B cell (primary cell): ENCODE measurements at regions not wholly inside any gene's neighbourhood (a gene's known extent, or its start where the extent isn't known, plus 50 kb on each side); places are given as distances from the start of the nearest gene placed in this dataset.
"Not testable (repeated sequence)": the region's sequence is repeated elsewhere in the genome, so short reads cannot be mapped to it uniquely, and the experiment has no call there.

Source experiments
- ATAC-seq: fragments of 200-7000 bp; cut with Tn5 transposase; one replicate; pipeline ENCODE4 v1.10.0; 2021; ENCODE audit warnings: low read depth, mild to moderate bottlenecking, moderate number of reproducible peaks, moderate library complexity
- CTCF ChIA-PET: fragments of 350-600 bp; sonication (Branson Sonifier 250); formaldehyde crosslinking; loops from one replicate; lab custom pipeline; 2021; ENCODE audit warnings: antibody characterized with exemption, inconsistent platforms; lab: Charles Lee
- POLR2A ChIA-PET: fragments of 350-600 bp; sonication (Branson Sonifier 250); formaldehyde crosslinking; loops from one replicate; lab custom pipeline; 2021; ENCODE audit warnings: antibody characterized with exemption; lab: Charles Lee
- DNase-seq: peaks from one replicate; pipeline ENCODE4 v3.0.0; 2013
- H2AFZ ChIP-seq: 2 replicates; pipeline ENCODE4 v1.6.1; 2012; ENCODE audit warnings: mild to moderate bottlenecking, low read depth, low read length; ENCODE audit not compliant: insufficient read depth, poor library complexity, severe bottlenecking
- H3K27ac ChIP-seq, 2 donors: 1 replicate in 1 of 2; 2 replicates in 1 of 2; pipeline ENCODE4 v1.5.1; 2012 to 2013; ENCODE audit warnings: low read length in 2 of 2, mild to moderate bottlenecking in 2 of 2, moderate library complexity in 1 of 2
- H3K27me3 ChIP-seq, 4 experiments: fragments of 200-600 bp in 1 of 4; sonication (generic) in 1 of 4; replicated peaks in 1 of 4; 1 replicate in 2 of 4; 2 replicates in 2 of 4; pipeline versions ENCODE4 v1.6.1 to v1.7.0; 2013 to 2016; ENCODE audit warnings: low read length in 3 of 4, mild to moderate bottlenecking in 2 of 4, mixed read lengths in 1 of 4, moderate library complexity in 1 of 4; ENCODE audit not compliant: insufficient read depth in 4 of 4, control insufficient read depth in 3 of 4; ENCODE audit errors: control extremely low read depth in 1 of 4
- H3K36me3 ChIP-seq, 2 experiments: replicated peaks in 1 of 2; 1 replicate in 1 of 2; 2 replicates in 1 of 2; pipeline versions ENCODE4 v1.6.1 to v1.7.1; 2013; ENCODE audit warnings: low read length in 1 of 2; ENCODE audit not compliant: insufficient read depth in 2 of 2, control insufficient read depth in 1 of 2; ENCODE audit errors: control extremely low read depth in 1 of 2, extremely low read depth in 1 of 2
- H3K4me1 ChIP-seq, 2 donors: fragments of 200-600 bp in 1 of 2; sonication (generic) in 1 of 2; 1 replicate in 1 of 2; 2 replicates in 1 of 2; pipeline versions ENCODE4 v1.5.1 to v1.6.1; 2013 to 2017; ENCODE audit warnings: low read length in 2 of 2; ENCODE audit not compliant: control insufficient read depth in 2 of 2, insufficient read depth in 2 of 2
- H3K4me2 ChIP-seq: replicated peaks from 2 replicates; pipeline ENCODE3; 2012; ENCODE audit warnings: mild to moderate bottlenecking, low read depth, low read length; ENCODE audit not compliant: poor library complexity, severe bottlenecking
- H3K4me3 ChIP-seq, 5 experiments: fragments of 200-600 bp in 1 of 5; sonication (generic) in 1 of 5; 1 replicate in 3 of 5; 2 replicates in 2 of 5; pipeline versions ENCODE4 v1.5.1 to v1.7.0; 2011 to 2016; ENCODE audit warnings: low read length in 4 of 5, mild to moderate bottlenecking in 4 of 5, low read depth in 2 of 5, control low read depth in 1 of 5, moderate library complexity in 1 of 5; ENCODE audit not compliant: insufficient read depth in 1 of 5; ENCODE audit errors: control extremely low read depth in 1 of 5, extremely low read depth in 1 of 5
- H3K79me2 ChIP-seq: fragments of 200-600 bp; sonication (generic); one replicate; pipeline ENCODE4 v1.6.0; 2016; ENCODE audit warnings: low read length; ENCODE audit not compliant: control insufficient read depth, insufficient read depth
- H3K9ac ChIP-seq: fragments of 200-600 bp; sonication (generic); 2 replicates; pipeline ENCODE4 v1.6.1; 2017; ENCODE audit warnings: mild to moderate bottlenecking, low read length, moderate library complexity
- H3K9me3 ChIP-seq, 3 donors: one replicate each; pipeline versions ENCODE4 v1.6.1 to v1.7.1; 2013; ENCODE audit warnings: low read length in 2 of 3; ENCODE audit not compliant: control insufficient read depth in 2 of 3, insufficient read depth in 1 of 3; ENCODE audit errors: control extremely low read depth in 1 of 3
- H4K20me1 ChIP-seq: 2 replicates; pipeline ENCODE4 v1.6.0; 2012; ENCODE audit warnings: mild to moderate bottlenecking, low read length; ENCODE audit not compliant: insufficient read depth, control insufficient read depth, poor library complexity, severe bottlenecking
- H3K27ac Mint-ChIP-seq: one replicate; pipeline ENCODE4 v1.8.0; 2021; ENCODE audit warnings: mixed read lengths
- H3K27me3 Mint-ChIP-seq: one replicate; pipeline ENCODE4 v1.8.0; 2021; ENCODE audit warnings: mixed read lengths
- H3K4me1 Mint-ChIP-seq: one replicate; pipeline ENCODE4 v1.8.0; 2021; ENCODE audit warnings: mixed read lengths
- H3K4me3 Mint-ChIP-seq: one replicate; pipeline ENCODE4 v1.8.0; 2021; ENCODE audit warnings: mixed read lengths
- H3K9me3 Mint-ChIP-seq: one replicate; pipeline ENCODE4 v1.8.0; 2022; ENCODE audit warnings: mixed read lengths; ENCODE audit not compliant: insufficient read depth
- EZH2 ChIP-seq: IDR thresholded peaks from 2 replicates; pipeline ENCODE4 v1.6.1; 2012; ENCODE audit warnings: borderline replicate concordance, low read depth, mild to moderate bottlenecking, moderate library complexity, low read length; ENCODE audit not compliant: insufficient read depth, poor library complexity, severe bottlenecking
- WGBS: methylation state at CpG from one replicate; pipeline ENCODE4 v1.1.5; 2013; ENCODE audit warnings: missing lambda C conversion rate; ENCODE audit not compliant: insufficient coverage; 5-methylcytosine and 5-hydroxymethylcytosine counted together
- intact Hi-C: fragments of 100-400 bp; cut with micrococcal nuclease; formaldehyde crosslinking; loops from one replicate; pipeline ENCODE4 v1.10.0; 2022
- TF ChIP-seq, protein P1 (sequence below): fragments of 200-600 bp; IDR thresholded peaks from one replicate; pipeline ENCODE4 v1.8.0; 2022; ENCODE audit warnings: antibody characterized with exemption, mild to moderate bottlenecking

DNA sequence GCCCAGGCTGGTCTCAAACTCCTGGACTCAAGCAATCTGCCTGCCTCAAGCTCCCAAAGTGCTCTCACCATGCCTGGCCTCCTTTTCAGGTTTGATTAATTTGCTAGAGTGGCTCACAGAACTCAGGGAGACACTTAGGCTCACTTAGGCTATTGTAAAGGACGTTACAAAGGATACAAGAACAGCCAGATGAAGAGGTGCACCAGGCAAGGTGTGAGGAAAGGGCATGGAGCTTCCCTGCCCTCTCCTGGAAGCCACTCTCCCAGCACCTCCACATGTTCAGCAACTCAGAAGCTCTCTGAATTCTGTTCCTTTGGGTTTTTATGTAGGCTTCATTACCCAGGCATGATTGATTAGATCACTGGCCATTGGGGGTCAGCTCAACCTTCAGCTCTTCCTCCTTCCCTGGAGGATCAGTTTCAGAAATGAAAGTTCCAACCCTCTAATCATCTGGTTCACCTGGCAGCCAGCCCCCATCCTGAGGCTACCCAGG lies 78.7 kb upstream of the RGPD5 start:
- Mint-ChIP-seq H3K27me3 (no peaks in the 10 kb centered on the region), H3K27ac (no peak overlapping the region), H3K4me3 (no peak overlapping the region), H3K4me1 (no peaks in the 10 kb centered on the region), H3K9me3 (peaks cover 5% of the 10 kb centered on the region)
- H3K4me1 ChIP-seq: no peaks in the 10 kb centered on the region
- no peaks in the 10 kb centered on the region for H4K20me1 ChIP-seq
- TF ChIP-seq, protein P1, sequence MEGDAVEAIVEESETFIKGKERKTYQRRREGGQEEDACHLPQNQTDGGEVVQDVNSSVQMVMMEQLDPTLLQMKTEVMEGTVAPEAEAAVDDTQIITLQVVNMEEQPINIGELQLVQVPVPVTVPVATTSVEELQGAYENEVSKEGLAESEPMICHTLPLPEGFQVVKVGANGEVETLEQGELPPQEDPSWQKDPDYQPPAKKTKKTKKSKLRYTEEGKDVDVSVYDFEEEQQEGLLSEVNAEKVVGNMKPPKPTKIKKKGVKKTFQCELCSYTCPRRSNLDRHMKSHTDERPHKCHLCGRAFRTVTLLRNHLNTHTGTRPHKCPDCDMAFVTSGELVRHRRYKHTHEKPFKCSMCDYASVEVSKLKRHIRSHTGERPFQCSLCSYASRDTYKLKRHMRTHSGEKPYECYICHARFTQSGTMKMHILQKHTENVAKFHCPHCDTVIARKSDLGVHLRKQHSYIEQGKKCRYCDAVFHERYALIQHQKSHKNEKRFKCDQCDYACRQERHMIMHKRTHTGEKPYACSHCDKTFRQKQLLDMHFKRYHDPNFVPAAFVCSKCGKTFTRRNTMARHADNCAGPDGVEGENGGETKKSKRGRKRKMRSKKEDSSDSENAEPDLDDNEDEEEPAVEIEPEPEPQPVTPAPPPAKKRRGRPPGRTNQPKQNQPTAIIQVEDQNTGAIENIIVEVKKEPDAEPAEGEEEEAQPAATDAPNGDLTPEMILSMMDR: no peak
- no peak for TF ChIP-seq EZH2
- H3K36me3 ChIP-seq: no peaks in the 10 kb centered on the region
- DNase-seq: no peak
- H2AFZ ChIP-seq: no peak overlapping the region
- ChIA-PET POLR2A (no interaction called here), CTCF (no interaction called here)
- intact Hi-C loops: no loop called here
- H3K4me3 ChIP-seq: no peak overlapping the region
- H3K9me3 ChIP-seq: no peaks in the 10 kb centered on the region
- 67% methylated on average over 1 of the region's 1 CpG for WGBS
- no peak overlapping the region for H3K9ac ChIP-seq
- H3K4me2 ChIP-seq: no peak overlapping the region
- no peak overlapping the region for H3K27ac ChIP-seq
- ATAC-seq: no peak
- H3K27me3 ChIP-seq: no peaks in the 10 kb centered on the region
- H3K79me2 ChIP-seq: no peaks in the 10 kb centered on the region

DNA sequence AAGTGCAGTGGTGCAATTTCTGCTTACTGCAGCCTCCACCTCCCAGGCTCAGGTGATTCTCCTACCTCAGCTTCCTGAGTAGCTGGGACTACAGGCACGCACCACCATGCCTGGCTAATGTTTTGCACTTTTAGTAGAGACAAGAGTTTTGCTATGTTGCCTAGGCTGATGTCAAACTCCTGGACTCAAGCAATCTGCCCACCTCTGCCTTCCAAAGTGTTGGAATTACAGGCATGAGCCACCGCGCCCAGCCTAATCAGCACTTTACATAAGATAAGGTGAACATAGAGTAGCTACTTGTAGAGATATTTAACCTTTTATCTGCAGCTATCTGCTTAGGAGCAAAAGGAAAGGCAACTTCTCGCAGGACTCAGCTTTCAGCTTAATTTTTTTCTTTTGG lies 77.5 kb upstream of the RGPD5 start:
- DNase-seq, H4K20me1 ChIP-seq, H3K4me3 Mint-ChIP-seq, H3K9ac ChIP-seq, H3K27ac Mint-ChIP-seq, H3K4me2 ChIP-seq, H3K36me3 ChIP-seq, CTCF ChIA-PET, POLR2A ChIA-PET, H3K27ac ChIP-seq, H3K4me1 Mint-ChIP-seq, H3K9me3 ChIP-seq, H2AFZ ChIP-seq, ATAC-seq, H3K4me1 ChIP-seq, H3K27me3 ChIP-seq, H3K4me3 ChIP-seq, intact Hi-C loops, H3K27me3 Mint-ChIP-seq, H3K79me2 ChIP-seq, H3K9me3 Mint-ChIP-seq: not testable (repeated sequence)
- WGBS: no CpG with 5 or more reads among the region's 4 CpGs
